ENCODE measurements at regions not wholly inside any gene's neighbourhood (a gene's known extent, or its start where the extent isn't known, plus 50 kb on each side); places are given as distances from the start of the nearest gene placed in this dataset.
"Not testable (repeated sequence)": the region's sequence is repeated elsewhere in the genome, so short reads cannot be mapped to it uniquely, and the experiment has no call there.

GRCh38 chr5:126027149-126027548, 396.1 kb upstream of the GRAMD2B start:
- H3K79me2 ChIP-seq (ENCODE audit: insufficient read depth, low read depth, low read length): no peaks in the 10 kb centered on the region
- H3K27ac ChIP-seq (ENCODE audit: low read depth, low read length, poor library complexity, severe bottlenecking): no peak overlapping the region

DNA sequence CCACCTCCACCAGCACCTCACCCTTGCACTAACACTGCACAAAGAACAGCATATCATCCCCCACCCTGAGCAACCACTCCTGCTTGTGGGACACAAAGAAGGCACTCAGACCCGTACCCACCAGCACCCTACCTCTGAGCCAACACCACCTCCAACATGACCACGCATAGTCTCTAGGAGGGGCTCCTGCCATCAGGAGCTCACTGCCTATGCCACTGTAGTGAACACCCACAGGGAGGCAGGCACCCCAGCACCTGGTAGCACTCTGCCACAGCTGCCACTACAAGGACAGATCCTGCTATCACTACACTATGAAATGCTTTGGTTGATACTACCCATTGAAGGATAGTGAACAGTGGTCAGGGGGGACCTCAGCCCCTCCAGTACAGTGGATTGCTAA, 395.6 kb upstream of the GRAMD2B start:
- H3K36me3 ChIP-seq (ENCODE audit: insufficient read depth, low read length): no peaks in the 10 kb centered on the region
- H3K4me2 ChIP-seq (ENCODE audit: low read length): no peak overlapping the region
- H3K9me3 ChIP-seq (ENCODE audit: low read length): no peaks in the 10 kb centered on the region
- no peak overlapping the region for H3K4me3 ChIP-seq (ENCODE audit: low read depth, low read length, poor library complexity, severe bottlenecking)
- no peaks in the 10 kb centered on the region for H4K20me1 ChIP-seq (ENCODE audit: insufficient read depth, low read length)
- TF ChIP-seq, protein P1, sequence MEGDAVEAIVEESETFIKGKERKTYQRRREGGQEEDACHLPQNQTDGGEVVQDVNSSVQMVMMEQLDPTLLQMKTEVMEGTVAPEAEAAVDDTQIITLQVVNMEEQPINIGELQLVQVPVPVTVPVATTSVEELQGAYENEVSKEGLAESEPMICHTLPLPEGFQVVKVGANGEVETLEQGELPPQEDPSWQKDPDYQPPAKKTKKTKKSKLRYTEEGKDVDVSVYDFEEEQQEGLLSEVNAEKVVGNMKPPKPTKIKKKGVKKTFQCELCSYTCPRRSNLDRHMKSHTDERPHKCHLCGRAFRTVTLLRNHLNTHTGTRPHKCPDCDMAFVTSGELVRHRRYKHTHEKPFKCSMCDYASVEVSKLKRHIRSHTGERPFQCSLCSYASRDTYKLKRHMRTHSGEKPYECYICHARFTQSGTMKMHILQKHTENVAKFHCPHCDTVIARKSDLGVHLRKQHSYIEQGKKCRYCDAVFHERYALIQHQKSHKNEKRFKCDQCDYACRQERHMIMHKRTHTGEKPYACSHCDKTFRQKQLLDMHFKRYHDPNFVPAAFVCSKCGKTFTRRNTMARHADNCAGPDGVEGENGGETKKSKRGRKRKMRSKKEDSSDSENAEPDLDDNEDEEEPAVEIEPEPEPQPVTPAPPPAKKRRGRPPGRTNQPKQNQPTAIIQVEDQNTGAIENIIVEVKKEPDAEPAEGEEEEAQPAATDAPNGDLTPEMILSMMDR (conservative IDR thresholded peaks at IDR 0.05; ENCODE audit: low read length): no peak
- no peak for TF ChIP-seq EZH2phosphoT487 (IDR thresholded peaks at IDR 0.05; ENCODE audit: borderline replicate concordance, low read depth, low read length)
- H3K9me2 ChIP-seq (ENCODE audit: insufficient read depth, low read length): no peaks in the 10 kb centered on the region
- DNase-seq (ENCODE audit: low spot score): no peak
- no peaks in the 10 kb centered on the region for H3K4me1 ChIP-seq (ENCODE audit: insufficient read depth, low read length, poor library complexity, severe bottlenecking)
- BruUV-seq (replicated peaks): no TSS peak
- no peaks in the 10 kb centered on the region for H3K79me2 ChIP-seq (ENCODE audit: insufficient read depth, low read depth, low read length)
- intact Hi-C loops (cut with micrococcal nuclease; ENCODE audit: unreplicated experiment): no loop called here
- H3K27ac ChIP-seq (ENCODE audit: low read depth, low read length, poor library complexity, severe bottlenecking): no peak overlapping the region
- POLR2A ChIA-PET: interaction anchor here (0.6 kb wide), 1 partner anchor 545 kb away, joined by 7 read pairs; no protein-coding TSS in a partner anchor
- CTCF ChIA-PET (ENCODE audit: unreplicated experiment): no interaction called here
- no peak overlapping the region for H2AFZ ChIP-seq (ENCODE audit: low read length)

More at GRCh38 chr5:126027149-126027548, 396.1 kb upstream of the GRAMD2B start:
- no peak overlapping the region for H3K4me3 ChIP-seq (ENCODE audit: low read depth, low read length, poor library complexity, severe bottlenecking)
- H3K36me3 ChIP-seq (ENCODE audit: insufficient read depth, low read length): no peaks in the 10 kb centered on the region
- no TSS peak for BruUV-seq (replicated peaks)
- no peak overlapping the region for H3K4me2 ChIP-seq (ENCODE audit: low read length)
- no peaks in the 10 kb centered on the region for H4K20me1 ChIP-seq (ENCODE audit: insufficient read depth, low read length)
- DNase-seq (ENCODE audit: low spot score): no peak
- H3K9me2 ChIP-seq (ENCODE audit: insufficient read depth, low read length): no peaks in the 10 kb centered on the region
- CTCF ChIA-PET (ENCODE audit: unreplicated experiment): no interaction called here
- H2AFZ ChIP-seq (ENCODE audit: low read length): no peak overlapping the region
- no peaks in the 10 kb centered on the region for H3K4me1 ChIP-seq (ENCODE audit: insufficient read depth, low read length, poor library complexity, severe bottlenecking)
- intact Hi-C loops (cut with micrococcal nuclease; ENCODE audit: unreplicated experiment): no loop called here
- TF ChIP-seq, protein P1 (conservative IDR thresholded peaks at IDR 0.05; ENCODE audit: low read length): no peak
- TF ChIP-seq EZH2phosphoT487 (IDR thresholded peaks at IDR 0.05; ENCODE audit: borderline replicate concordance, low read depth, low read length): no peak
- POLR2A ChIA-PET: interaction anchor here (0.6 kb wide), 1 partner anchor 546 kb away, joined by 7 read pairs; no protein-coding TSS in a partner anchor
- no peaks in the 10 kb centered on the region for H3K9me3 ChIP-seq (ENCODE audit: low read length)

- Histone ChIP-seq H3K4me3 (ENCODE audit: low read depth, low read length, poor library complexity, severe bottlenecking) (no peak overlapping the region), H3K4me1 (ENCODE audit: insufficient read depth, low read length, poor library complexity, severe bottlenecking) (no peaks in the 10 kb centered on the region), H2AFZ (ENCODE audit: low read length) (no peak overlapping the region), H3K36me3 (ENCODE audit: insufficient read depth, low read length) (no peaks in the 10 kb centered on the region), H4K20me1 (ENCODE audit: insufficient read depth, low read length) (no peaks in the 10 kb centered on the region), H3K9me3 (ENCODE audit: low read length) (no peaks in the 10 kb centered on the region), H3K27ac (ENCODE audit: low read depth, low read length, poor library complexity, severe bottlenecking) (no peak overlapping the region), H3K9me2 (ENCODE audit: insufficient read depth, low read length) (no peaks in the 10 kb centered on the region), H3K4me2 (ENCODE audit: low read length) (no peak overlapping the region), H3K79me2 (ENCODE audit: insufficient read depth, low read depth, low read length) (no peaks in the 10 kb centered on the region)
- BruUV-seq (replicated peaks): no TSS peak
- intact Hi-C loops (cut with micrococcal nuclease; ENCODE audit: unreplicated experiment): no loop called here
- DNase-seq (ENCODE audit: low spot score): no peak
- TF ChIP-seq, protein P1 (conservative IDR thresholded peaks at IDR 0.05; ENCODE audit: low read length): no peak
- no peak for TF ChIP-seq EZH2phosphoT487 (IDR thresholded peaks at IDR 0.05; ENCODE audit: borderline replicate concordance, low read depth, low read length)
- CTCF ChIA-PET (ENCODE audit: unreplicated experiment): no interaction called here
- POLR2A ChIA-PET: interaction anchor here (1.1 kb wide), 1 partner anchor 8 kb away, joined by 4 read pairs; no protein-coding TSS in a partner anchor
These were observed 394.9 kb upstream of the GRAMD2B start for GRCh38 chr5:126028336-126028735.

DNA sequence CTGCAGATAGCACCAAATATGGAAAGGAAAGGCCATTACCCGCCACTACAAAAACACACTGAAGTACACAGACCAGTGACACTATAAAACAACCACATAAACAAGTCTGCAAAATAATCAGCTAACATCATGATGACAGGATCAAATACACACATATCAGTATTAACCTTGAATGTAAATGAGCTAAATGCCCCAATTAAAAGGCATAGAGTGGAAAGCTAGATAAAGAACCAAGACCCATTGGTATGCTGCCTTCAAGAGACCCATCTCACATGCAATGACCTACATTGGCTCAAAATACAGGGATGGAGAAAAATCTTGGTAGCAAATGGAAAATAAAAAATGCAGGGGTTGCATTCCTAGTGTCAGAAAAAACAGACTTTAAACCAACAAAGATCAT, 393.9 kb upstream of the GRAMD2B start:
- not testable (repeated sequence) for H3K9me2 ChIP-seq (ENCODE audit: insufficient read depth, low read length); H3K4me1 ChIP-seq (ENCODE audit: insufficient read depth, low read length, poor library complexity, severe bottlenecking)

More for the DNA sequence above, 393.9 kb upstream of the GRAMD2B start:
- intact Hi-C loops (cut with micrococcal nuclease; ENCODE audit: unreplicated experiment); H4K20me1 ChIP-seq (ENCODE audit: insufficient read depth, low read length); CTCF ChIA-PET (ENCODE audit: unreplicated experiment); H3K79me2 ChIP-seq (ENCODE audit: insufficient read depth, low read depth, low read length); DNase-seq (ENCODE audit: low spot score); H3K4me2 ChIP-seq (ENCODE audit: low read length); H3K27ac ChIP-seq (ENCODE audit: low read depth, low read length, poor library complexity, severe bottlenecking); BruUV-seq (replicated peaks); H3K4me3 ChIP-seq (ENCODE audit: low read depth, low read length, poor library complexity, severe bottlenecking); H2AFZ ChIP-seq (ENCODE audit: low read length); H3K9me3 ChIP-seq (ENCODE audit: low read length); H3K36me3 ChIP-seq (ENCODE audit: insufficient read depth, low read length): not testable (repeated sequence)
- POLR2A ChIA-PET: interaction anchor here (0.6 to 1.1 kb wide), 2 partner anchors 9 to 1227 kb away, joined by 3 to 4 read pairs; no protein-coding TSS in a partner anchor
